GM23248 (cell line): ENCODE measurements at regions not wholly inside any gene's neighbourhood (a gene's known extent, or its start where the extent isn't known, plus 50 kb on each side); places are given as distances from the start of the nearest gene placed in this dataset.

ENCODE experiments used
- EZH2 ChIP-seq: fragments of 200-600 bp; sonication (generic); IDR thresholded peaks from 2 replicates; pipeline ENCODE4 v1.6.1; 2018; ENCODE audit warnings: antibody characterized with exemption, mild to moderate bottlenecking; ENCODE audit not compliant: insufficient read depth, poor library complexity, severe bottlenecking
- EZH2phosphoT487 ChIP-seq: fragments of 200-600 bp; sonication (generic); IDR thresholded peaks from 2 replicates; pipeline ENCODE4 v1.6.1; 2018; ENCODE audit warnings: antibody characterized with exemption, moderate library complexity, mild to moderate bottlenecking, low read depth; ENCODE audit not compliant: insufficient read depth

- TF ChIP-seq EZH2 (no peak), EZH2phosphoT487 (no peak)
Measured at GRCh38 chr4:160826339-160826679, 1337.5 kb downstream of the FSTL5 start.
